ENCODE measurements at regions not wholly inside any gene's neighbourhood (a gene's known extent, or its start where the extent isn't known, plus 50 kb on each side); places are given as distances from the start of the nearest gene placed in this dataset.

DNA sequence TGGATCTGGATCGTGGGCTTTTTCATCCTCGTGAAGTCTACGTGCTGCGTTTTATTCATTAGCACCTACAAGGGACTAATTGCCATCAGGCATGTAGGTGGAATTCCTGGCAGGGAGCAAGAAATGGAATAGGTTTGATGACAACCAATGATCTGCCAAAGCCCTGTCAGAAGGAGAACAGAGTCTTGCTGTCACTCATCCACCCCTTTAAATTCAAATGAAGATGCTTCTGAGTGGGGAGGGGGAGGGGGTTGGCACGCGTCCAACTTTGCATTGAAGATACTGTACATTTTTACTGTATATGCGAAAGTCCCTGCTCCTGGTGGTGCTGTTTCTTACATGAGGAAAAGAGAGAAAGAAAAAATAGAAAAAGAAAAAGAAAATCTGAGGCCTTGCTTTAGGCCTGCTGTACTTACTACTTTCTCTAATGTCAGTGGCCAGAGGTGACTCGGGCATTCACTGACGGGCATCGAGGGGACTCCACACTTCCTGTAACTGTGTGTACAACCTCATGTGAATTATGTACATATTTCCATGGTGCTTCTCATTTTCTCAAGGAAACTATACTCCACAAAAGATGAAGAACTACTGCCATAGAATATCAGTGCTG lies 569.1 kb downstream of the INHBA start:
- no peaks in the 10 kb centered on the region for H3K36me3 ChIP-seq
- TF ChIP-seq, protein P1, sequence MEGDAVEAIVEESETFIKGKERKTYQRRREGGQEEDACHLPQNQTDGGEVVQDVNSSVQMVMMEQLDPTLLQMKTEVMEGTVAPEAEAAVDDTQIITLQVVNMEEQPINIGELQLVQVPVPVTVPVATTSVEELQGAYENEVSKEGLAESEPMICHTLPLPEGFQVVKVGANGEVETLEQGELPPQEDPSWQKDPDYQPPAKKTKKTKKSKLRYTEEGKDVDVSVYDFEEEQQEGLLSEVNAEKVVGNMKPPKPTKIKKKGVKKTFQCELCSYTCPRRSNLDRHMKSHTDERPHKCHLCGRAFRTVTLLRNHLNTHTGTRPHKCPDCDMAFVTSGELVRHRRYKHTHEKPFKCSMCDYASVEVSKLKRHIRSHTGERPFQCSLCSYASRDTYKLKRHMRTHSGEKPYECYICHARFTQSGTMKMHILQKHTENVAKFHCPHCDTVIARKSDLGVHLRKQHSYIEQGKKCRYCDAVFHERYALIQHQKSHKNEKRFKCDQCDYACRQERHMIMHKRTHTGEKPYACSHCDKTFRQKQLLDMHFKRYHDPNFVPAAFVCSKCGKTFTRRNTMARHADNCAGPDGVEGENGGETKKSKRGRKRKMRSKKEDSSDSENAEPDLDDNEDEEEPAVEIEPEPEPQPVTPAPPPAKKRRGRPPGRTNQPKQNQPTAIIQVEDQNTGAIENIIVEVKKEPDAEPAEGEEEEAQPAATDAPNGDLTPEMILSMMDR (IDR thresholded peaks at IDR 0.05; ENCODE audit: low read depth, low read length), result no peak
- H3K27me3 ChIP-seq, result no peaks in the 10 kb centered on the region
- no peaks in the 10 kb centered on the region for H3K4me1 ChIP-seq
- H3K9me3 ChIP-seq, result no peaks in the 10 kb centered on the region
- no peak overlapping the region for H3K4me3 ChIP-seq (ENCODE audit: low read depth, low read length)
- DNase-seq, result no peak

DNA sequence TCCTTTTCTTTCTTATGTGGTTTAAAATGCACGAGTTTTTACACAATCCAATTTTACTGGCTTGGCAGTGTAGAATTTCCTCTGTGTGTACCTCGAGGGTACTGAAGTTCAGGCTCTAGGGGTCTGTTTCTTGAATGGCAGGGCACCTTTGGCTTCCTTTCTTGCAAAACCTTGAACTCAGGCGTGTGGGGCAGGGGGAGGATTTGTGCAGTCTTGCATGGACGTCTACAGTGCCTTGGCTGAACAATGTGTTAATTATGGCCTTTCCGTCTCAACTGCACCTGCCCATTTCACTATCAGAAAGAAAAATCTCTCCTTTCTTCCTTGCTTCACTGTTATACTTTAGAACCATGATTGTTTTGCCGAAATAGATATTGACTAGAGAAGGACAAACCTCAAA lies 570.9 kb downstream of the INHBA start:
- H3K36me3 ChIP-seq, result no peaks in the 10 kb centered on the region
- H3K4me3 ChIP-seq (ENCODE audit: low read depth, low read length), result no peak overlapping the region
- TF ChIP-seq, protein P1 (IDR thresholded peaks at IDR 0.05; ENCODE audit: low read depth, low read length), result no peak
- no peak for DNase-seq
- no peaks in the 10 kb centered on the region for H3K4me1 ChIP-seq
- H3K9me3 ChIP-seq, result no peaks in the 10 kb centered on the region
- no peaks in the 10 kb centered on the region for H3K27me3 ChIP-seq

DNA sequence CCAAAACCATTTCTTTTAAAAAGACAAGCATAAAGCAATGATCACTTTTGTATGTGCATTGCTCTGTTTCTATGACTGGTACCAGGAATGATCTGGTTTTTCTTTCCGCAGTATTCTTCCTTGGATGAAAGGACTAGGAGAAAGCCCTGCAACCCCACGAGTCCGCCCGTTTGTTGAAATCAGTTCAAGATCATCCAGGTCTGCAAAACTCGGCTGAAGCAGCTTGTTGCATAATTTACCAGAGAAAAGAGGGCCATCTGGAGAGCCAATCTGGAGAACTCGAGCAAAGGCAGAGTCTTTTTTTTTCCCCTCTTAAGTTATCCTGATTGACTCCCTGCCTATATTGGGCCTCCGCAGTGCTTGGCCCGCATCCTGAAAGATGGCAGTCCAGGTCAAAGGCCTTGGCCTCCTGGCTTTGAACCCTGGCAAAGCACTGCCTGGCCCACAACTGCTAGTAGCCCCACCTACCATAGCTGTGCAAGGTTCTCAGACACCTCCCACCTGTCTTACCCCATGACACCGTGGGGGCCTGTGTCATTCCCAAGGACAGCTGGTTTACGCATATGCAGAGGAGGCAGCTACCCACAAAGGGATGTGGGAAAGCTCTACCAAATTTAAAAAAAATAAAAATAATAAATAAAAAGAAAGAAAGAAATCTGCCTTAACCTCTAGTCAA lies 572.2 kb downstream of the INHBA start:
- no peaks in the 10 kb centered on the region for H3K36me3 ChIP-seq
- DNase-seq, result no peak
- no peaks in the 10 kb centered on the region for H3K27me3 ChIP-seq
- H3K4me1 ChIP-seq, result no peaks in the 10 kb centered on the region
- no peaks in the 10 kb centered on the region for H3K9me3 ChIP-seq
- no peak overlapping the region for H3K4me3 ChIP-seq (ENCODE audit: low read depth, low read length)
- TF ChIP-seq, protein P1 (IDR thresholded peaks at IDR 0.05; ENCODE audit: low read depth, low read length), result no peak

DNA sequence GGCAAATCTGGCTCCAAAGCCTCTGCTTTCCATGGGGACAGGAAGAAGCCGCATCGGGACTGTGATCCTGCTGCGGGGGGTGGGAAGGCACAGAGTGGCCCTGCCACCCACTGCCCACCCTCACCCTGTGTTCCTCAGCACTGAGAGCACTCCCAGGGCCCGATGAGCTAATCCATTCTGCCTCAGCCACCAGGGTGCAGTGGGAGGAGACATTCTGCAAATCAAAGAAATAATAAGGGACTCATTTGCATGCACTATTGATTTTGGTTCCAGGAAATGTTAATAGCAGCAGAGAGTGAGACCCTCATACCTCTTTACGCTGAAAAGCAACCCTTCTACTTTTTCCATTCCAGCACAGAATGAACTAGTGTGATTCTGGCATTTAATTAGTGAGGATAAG lies 572.8 kb downstream of the INHBA start:
- Histone ChIP-seq H3K36me3 (no peaks in the 10 kb centered on the region), H3K27me3 (no peaks in the 10 kb centered on the region), H3K4me3 (ENCODE audit: low read depth, low read length) (no peak overlapping the region), H3K4me1 (no peaks in the 10 kb centered on the region), H3K9me3 (no peaks in the 10 kb centered on the region)
- TF ChIP-seq, protein P1 (IDR thresholded peaks at IDR 0.05; ENCODE audit: low read depth, low read length), result no peak
- DNase-seq, result no peak

DNA sequence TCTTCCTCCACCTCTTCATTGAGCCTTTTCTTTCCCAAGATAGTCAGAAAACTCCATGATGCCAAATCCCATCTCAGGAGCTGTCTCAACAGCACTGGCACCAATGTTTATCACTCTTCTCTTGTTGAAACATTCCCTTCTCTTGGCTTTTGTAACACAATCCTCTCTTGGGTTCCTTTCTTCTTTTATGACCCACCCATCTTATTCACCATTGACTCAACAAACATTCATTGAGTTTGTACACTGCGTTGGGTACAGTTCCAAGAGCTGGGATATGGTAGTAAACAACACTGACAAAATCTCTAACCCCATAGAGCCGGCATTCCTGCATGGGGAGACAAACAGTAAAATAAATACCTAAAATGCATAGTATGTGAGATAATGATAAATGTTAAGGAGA lies 577.5 kb downstream of the INHBA start:
- Histone ChIP-seq H3K4me1 (no peaks in the 10 kb centered on the region), H3K9me3 (no peaks in the 10 kb centered on the region), H3K4me3 (ENCODE audit: low read depth, low read length) (no peak overlapping the region), H3K27me3 (no peaks in the 10 kb centered on the region), H3K36me3 (no peaks in the 10 kb centered on the region)
- no peak for DNase-seq
- TF ChIP-seq, protein P1 (IDR thresholded peaks at IDR 0.05; ENCODE audit: low read depth, low read length), result no peak

DNA sequence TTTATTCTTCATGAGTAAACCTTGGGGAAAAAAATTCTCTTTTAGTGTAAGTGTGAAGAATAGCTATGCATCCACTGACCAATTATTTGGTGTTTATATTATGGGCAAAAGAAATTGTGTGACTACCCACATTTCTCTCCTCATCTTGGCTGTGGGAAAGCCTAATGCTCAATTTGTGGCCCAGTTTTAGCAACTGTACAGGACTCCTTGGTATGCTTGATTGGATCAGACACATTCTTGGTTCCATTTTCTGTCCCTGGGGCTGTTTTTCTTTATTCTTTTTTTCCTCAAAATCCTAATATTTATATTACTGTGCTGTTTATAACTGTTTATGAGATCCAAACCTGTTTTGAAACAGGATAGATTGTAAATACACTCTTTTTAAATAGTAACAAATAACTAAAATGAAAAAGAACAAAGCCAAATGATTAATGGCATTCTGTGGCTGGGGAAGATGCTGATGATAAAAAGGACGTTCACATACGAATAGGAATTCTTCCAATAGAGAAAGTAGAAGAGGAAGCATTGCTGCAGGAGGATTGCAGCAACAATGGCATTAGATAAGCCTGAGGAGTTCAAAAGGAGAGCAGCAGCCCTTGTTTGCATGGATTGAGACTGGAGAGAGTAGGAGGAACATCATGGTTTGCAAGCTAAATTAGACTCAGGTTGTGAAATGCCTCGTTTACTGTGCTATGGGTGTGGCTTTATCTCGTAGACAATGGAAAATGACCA lies 580.5 kb downstream of the INHBA start:
- TF ChIP-seq, protein P1 (IDR thresholded peaks at IDR 0.05; ENCODE audit: low read depth, low read length), result no peak
- no peaks in the 10 kb centered on the region for H3K4me1 ChIP-seq
- no peaks in the 10 kb centered on the region for H3K9me3 ChIP-seq
- H3K4me3 ChIP-seq (ENCODE audit: low read depth, low read length), result no peak overlapping the region
- no peaks in the 10 kb centered on the region for H3K27me3 ChIP-seq
- no peaks in the 10 kb centered on the region for H3K36me3 ChIP-seq
- no peak for DNase-seq
